Spinal cord (tissue), 9 donors: ENCODE measurements at regions not wholly inside any gene's neighbourhood (a gene's known extent, or its start where the extent isn't known, plus 50 kb on each side); places are given as distances from the start of the nearest gene placed in this dataset.
"Not testable (repeated sequence)": the region's sequence is repeated elsewhere in the genome, so short reads cannot be mapped to it uniquely, and the experiment has no call there.

Source experiments
- DNase-seq, 6 donors: peaks; one replicate each; pipeline versions ENCODE4 v3.0.0 to v3.0.0-alpha.2; 2013 to 2015; ENCODE audit warnings: low spot score in 6 of 6, low read depth in 4 of 6
- H3K27ac ChIP-seq: one replicate; pipeline ENCODE4 v1.5.1; 2013; ENCODE audit warnings: low read depth, low read length, control low read depth
- H3K27me3 ChIP-seq: one replicate; pipeline ENCODE4 v1.6.1; 2013; ENCODE audit warnings: low read length; ENCODE audit not compliant: control insufficient read depth, insufficient read depth
- H3K36me3 ChIP-seq: one replicate; pipeline ENCODE4 v1.6.1; 2013; ENCODE audit warnings: low read length; ENCODE audit not compliant: control insufficient read depth, insufficient read depth
- H3K4me1 ChIP-seq: one replicate; pipeline ENCODE4 v1.6.1; 2013; ENCODE audit warnings: low read length; ENCODE audit not compliant: control insufficient read depth, insufficient read depth
- H3K4me3 ChIP-seq: one replicate; pipeline ENCODE4 v1.5.1; 2013; ENCODE audit warnings: low read depth, low read length, control low read depth
- H3K9me3 ChIP-seq: one replicate; pipeline ENCODE4 v1.6.1; 2013; ENCODE audit warnings: low read length; ENCODE audit not compliant: control insufficient read depth, insufficient read depth
- WGBS: methylation state at CpG from one replicate; pipeline ENCODE4 v1.1.5; 2013; ENCODE audit warnings: missing lambda C conversion rate; ENCODE audit not compliant: insufficient coverage; 5-methylcytosine and 5-hydroxymethylcytosine counted together
- donor health status: healthy.

DNA sequence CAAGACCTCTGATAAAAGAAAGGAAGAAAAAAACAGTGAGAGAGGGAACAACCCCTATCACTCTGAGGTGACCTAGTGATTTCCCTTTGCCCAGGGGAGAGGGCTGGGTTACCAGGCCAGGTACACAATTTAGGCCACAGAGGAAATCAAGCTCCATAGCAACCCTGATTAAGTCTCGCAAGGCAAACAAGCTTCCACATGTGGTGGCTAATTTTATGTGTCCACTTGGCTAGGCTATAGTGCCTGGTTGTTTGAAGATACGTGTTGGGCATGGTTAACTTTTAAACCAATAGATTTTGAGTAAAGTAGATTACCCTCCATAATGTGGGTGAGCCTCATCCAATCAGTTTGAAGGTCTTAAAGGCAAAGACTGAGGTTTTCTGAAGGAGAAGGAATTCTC, 108.9 kb upstream of the TERB2 start:
- H3K36me3 ChIP-seq, H3K9me3 ChIP-seq, H3K27ac ChIP-seq, H3K4me3 ChIP-seq, H3K27me3 ChIP-seq, DNase-seq, H3K4me1 ChIP-seq: not testable (repeated sequence)
- WGBS = no CpG with 5 or more reads among the region's 2 CpGs

GRCh38 chr15:44848859-44849258, 107.6 kb upstream of the TERB2 start:
- not testable (repeated sequence) for H3K9me3 ChIP-seq, H3K4me1 ChIP-seq, H3K27me3 ChIP-seq, DNase-seq, H3K4me3 ChIP-seq, H3K36me3 ChIP-seq, H3K27ac ChIP-seq
- 92% methylated on average over 4 of the region's 5 CpGs for WGBS

DNA sequence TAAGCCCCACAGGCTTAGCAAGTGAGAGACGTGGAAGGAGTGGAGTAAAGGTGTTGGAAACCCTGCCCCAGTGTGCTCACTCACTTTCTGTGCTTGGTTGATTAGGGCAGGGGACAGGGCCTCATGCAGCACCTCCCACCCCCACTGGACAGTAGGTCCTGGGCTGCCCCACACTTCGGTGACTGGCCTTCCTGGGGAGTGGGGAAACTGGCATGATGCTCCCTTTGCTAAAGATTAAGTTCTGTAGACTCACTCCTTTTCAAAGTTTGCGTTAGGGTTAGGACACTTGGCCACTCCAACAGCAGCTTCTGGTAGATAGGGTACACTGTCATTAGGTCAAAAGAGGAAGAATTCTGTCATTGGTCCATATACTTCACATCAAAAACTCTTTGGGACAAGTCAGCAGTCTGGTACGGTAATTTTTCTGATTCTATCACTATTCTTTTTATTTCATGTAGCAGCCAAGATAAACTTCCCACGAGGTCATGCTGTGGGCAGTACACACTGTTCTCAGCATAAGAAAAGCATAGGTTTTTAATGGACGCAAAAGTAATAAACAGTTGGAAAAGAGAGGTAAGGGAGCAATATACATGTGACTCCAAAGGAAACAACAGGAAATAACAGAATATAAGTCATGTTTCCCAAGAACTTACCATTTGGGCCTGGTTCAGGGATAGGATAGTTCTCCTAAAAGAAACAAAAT, 106.6 kb upstream of the TERB2 start:
- H3K4me1 ChIP-seq, H3K27ac ChIP-seq, H3K36me3 ChIP-seq, H3K4me3 ChIP-seq, H3K9me3 ChIP-seq, H3K27me3 ChIP-seq, DNase-seq: not testable (repeated sequence)
- WGBS = 89% methylated on average over 1 of the region's 6 CpGs

GRCh38 chr15:44853304-44853950, 103.1 kb upstream of the TERB2 start:
- H3K4me1 ChIP-seq, H3K4me3 ChIP-seq, H3K9me3 ChIP-seq, H3K36me3 ChIP-seq, H3K27ac ChIP-seq, H3K27me3 ChIP-seq: not testable (repeated sequence)
- peak in 3 of 6 donors; percentile 1 to 35 (median 21) for DNase-seq
- 40% methylated on average over 1 of the region's 4 CpGs for WGBS

- not testable (repeated sequence) for H3K36me3 ChIP-seq, H3K9me3 ChIP-seq, H3K27ac ChIP-seq, DNase-seq, H3K27me3 ChIP-seq, H3K4me1 ChIP-seq, H3K4me3 ChIP-seq
- no CpG with 5 or more reads among the region's 4 CpGs for WGBS
These were observed 101.8 kb upstream of the TERB2 start for GRCh38 chr15:44854696-44855095.

- H3K9me3 ChIP-seq, H3K27ac ChIP-seq, H3K36me3 ChIP-seq, H3K4me3 ChIP-seq, DNase-seq, H3K4me1 ChIP-seq, H3K27me3 ChIP-seq: not testable (repeated sequence)
- no CpG with 5 or more reads among the region's 3 CpGs for WGBS
These were observed 100.2 kb upstream of the TERB2 start for GRCh38 chr15:44856284-44856683.

DNA sequence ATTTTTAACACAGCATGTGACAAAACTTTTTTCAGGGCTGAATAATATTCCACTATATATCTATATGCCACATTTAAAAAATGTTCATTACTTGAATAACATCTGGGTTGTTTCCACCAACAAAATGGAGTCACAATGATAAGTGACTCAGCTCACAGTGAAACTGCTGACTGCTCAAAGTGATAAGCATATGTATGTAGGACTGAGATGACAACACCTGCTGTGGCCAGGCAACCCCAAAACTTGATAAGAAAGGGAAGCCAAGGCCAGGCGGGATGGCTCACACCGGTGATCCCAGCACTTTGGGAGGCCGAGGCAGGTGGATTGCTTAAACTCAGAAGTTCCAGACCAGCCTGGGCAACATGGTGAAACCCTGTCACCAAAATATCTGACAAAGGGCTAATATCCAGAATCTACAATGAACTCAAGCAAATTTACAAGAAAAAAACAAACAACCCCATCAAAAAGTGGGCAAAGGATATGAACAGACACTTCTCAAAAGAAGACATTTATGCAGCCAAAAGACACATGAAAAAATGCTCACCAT, 99.2 kb upstream of the TERB2 start:
- H3K36me3 ChIP-seq, DNase-seq, H3K4me1 ChIP-seq, H3K9me3 ChIP-seq, H3K27ac ChIP-seq, H3K27me3 ChIP-seq, H3K4me3 ChIP-seq: not testable (repeated sequence)
- no CpG with 5 or more reads among the region's 3 CpGs for WGBS

- not testable (repeated sequence) for H3K27me3 ChIP-seq, H3K4me1 ChIP-seq, H3K36me3 ChIP-seq, H3K27ac ChIP-seq, H3K4me3 ChIP-seq, DNase-seq, H3K9me3 ChIP-seq
- 80% methylated on average over 1 of the region's 2 CpGs for WGBS
These were observed 97.4 kb upstream of the TERB2 start for GRCh38 chr15:44859088-44859487.

DNA sequence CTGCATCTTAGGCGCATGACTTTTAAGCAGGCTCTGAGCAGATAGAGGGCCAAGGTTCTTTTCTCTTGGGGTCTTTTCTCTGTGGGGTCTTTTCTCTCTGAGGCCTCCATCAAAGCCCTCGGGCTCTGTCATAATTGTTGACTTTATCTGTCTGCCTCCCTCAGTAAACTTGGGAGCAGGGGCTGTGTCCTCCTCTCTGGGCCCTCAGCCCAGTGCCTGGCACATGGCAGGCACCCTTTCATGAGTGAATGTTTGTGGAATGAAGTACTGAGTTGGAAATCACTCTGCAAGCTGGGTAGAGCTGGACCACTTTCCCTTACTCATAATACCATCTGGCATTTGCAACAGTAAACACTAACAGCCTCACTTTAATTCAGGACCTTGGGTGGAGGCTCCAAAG, 96.3 kb upstream of the TERB2 start:
- H3K27me3 ChIP-seq, H3K4me1 ChIP-seq, H3K4me3 ChIP-seq, H3K27ac ChIP-seq, DNase-seq, H3K9me3 ChIP-seq, H3K36me3 ChIP-seq: not testable (repeated sequence)
- 86% methylated on average over 1 of the region's 2 CpGs for WGBS

- 93% methylated on average over 5 of the region's 14 CpGs for WGBS
- H3K27me3 ChIP-seq = no peaks in the 10 kb centered on the region
- H3K36me3 ChIP-seq = no peaks in the 10 kb centered on the region
- DNase-seq = no peak
- no peak overlapping the region for H3K27ac ChIP-seq
- H3K4me3 ChIP-seq = no peak overlapping the region
- H3K9me3 ChIP-seq = no peaks in the 10 kb centered on the region
- H3K4me1 ChIP-seq = no peaks in the 10 kb centered on the region
These were observed 95.0 kb upstream of the TERB2 start for GRCh38 chr15:44861439-44861910.
